Myocyte (in vitro differentiated cells): ENCODE measurements at regions not wholly inside any gene's neighbourhood (a gene's known extent, or its start where the extent isn't known, plus 50 kb on each side); places are given as distances from the start of the nearest gene placed in this dataset.
A peak's percentile ranks its signal among the peaks of the same experiment; 100 is the strongest.
"Not testable (repeated sequence)": the region's sequence is repeated elsewhere in the genome, so short reads cannot be mapped to it uniquely, and the experiment has no call there.

ENCODE experiments used
- DNase-seq: peaks from one replicate; pipeline ENCODE4 v3.0.0-alpha.2; 2012; ENCODE audit warnings: low read depth

- DNase-seq = not testable (repeated sequence)
These were observed 155.6 kb upstream of the ZNF469 start for GRCh38 chr16:88227026-88227721.

- DNase-seq = not testable (repeated sequence)
These were observed 154.9 kb upstream of the ZNF469 start for GRCh38 chr16:88227722-88228482.

- DNase-seq = not testable (repeated sequence)
These were observed 154.0 kb upstream of the ZNF469 start for GRCh38 chr16:88228751-88229150.

DNA sequence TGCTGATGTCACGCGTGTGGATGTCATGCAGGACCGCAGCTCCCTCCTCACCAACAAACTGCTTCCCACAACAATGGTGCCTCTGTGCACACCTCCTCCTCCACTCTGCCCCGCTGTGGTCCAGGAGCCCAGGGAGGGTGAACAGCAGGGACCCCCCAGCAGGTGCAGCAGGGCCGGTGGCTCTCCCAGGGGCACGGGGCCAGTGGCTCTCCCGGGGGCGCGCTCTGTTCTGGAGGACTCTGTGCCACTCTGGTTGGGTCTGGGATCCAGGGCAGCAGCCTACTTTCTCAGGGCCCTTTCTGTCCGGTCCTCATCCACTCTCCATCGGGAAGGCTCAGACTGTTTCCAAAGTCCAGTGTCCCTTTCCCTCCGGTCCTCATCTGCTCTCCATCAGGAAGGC lies 153.0 kb upstream of the ZNF469 start:
- not testable (repeated sequence) for DNase-seq

DNA sequence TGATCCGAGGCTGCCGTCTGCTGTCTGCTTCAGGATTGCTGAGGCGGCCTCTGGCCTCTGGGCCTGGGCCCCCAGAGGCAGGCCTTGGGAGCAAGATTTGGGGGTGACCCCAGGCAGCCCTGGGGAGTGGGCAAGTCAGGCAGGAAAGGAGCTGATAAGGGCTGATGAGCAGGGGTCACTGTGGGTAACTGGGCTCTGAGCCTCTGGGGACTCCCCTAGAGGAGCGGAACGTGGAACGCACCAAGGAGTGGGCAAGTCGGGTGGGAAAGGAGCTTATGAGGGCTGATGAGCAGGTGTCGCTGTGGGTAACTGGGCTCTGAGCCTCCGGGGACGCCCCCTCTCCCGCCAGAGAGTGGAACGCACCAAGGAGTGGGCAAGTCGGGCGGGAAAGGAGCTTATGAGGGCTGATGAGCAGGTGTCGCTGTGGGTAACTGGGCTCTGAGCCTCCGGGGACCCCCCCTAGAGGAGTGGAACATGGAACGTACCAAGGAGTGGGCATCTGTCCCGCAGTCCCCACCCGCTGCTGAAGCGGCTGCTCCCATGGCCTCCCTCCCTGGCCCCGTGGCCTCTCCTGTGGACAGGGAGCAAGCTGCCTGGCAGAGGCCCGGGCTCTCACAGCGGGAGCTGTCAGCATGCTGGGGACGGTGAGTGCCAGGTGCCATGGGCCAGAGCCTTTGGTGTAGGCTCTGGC lies 152.3 kb upstream of the ZNF469 start:
- not testable (repeated sequence) for DNase-seq

- not testable (repeated sequence) for DNase-seq
These were observed 151.7 kb upstream of the ZNF469 start for GRCh38 chr16:88230967-88231615.

DNA sequence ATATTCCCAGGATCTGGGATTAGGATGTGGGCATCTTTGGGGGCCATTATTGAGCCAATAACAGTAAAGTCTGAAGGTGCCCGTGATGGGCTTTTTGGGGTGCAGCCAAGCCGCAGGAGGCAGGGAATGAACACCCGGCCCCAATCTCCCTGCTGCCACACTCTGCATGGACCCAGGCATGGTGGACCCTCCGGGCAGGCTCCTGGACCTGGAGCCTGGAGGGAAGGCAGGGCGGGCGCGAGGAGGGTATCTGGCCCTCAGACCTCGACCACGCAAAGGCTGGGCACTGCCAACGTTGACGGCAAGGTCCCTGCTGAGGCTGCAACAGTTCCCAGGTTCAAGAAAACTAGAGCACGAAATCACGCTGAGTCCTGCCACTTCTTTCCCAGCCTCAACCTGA lies 150.9 kb upstream of the ZNF469 start:
- DNase-seq = not testable (repeated sequence)

- not testable (repeated sequence) for DNase-seq
These were observed 150.1 kb upstream of the ZNF469 start for GRCh38 chr16:88232401-88233258.

DNA sequence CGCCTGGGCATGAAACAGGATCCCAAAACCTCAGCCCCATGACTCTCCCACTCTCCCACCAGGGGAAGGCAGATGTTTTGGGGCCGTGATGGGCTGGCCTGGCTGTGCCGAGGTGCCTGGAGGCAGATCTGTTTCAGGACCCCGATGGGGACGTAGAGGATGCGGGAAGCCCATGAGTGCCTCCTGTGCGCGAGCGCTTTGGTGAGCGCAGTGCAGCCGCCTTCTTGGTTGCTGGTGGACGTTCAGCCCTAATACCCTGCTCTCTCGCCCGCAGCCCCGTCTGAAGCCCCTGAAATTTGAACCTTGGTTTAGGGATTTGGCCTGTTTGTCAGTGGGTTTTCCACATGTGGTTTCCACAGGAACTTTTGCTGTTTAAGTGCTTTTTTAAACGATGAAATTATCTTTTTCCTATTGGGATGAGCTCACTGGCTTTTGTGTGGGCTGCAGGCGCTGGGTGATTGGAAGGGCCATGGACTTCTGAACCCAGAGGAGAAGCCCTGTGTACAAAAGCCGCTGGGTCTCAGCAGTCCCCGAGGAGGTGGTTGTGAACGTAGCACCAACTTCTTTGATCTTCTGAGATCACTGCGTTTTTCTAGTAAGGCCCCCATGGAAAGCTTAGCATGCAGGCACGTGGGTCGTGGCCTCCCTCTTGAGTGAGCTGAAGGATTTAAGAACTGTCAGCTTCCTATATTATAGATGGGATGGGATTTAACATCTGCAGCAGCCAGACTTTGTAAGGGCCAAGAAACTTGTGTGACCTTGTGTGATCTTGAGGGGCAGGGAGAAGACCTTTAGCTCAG lies 148.9 kb upstream of the ZNF469 start:
- not testable (repeated sequence) for DNase-seq

DNA sequence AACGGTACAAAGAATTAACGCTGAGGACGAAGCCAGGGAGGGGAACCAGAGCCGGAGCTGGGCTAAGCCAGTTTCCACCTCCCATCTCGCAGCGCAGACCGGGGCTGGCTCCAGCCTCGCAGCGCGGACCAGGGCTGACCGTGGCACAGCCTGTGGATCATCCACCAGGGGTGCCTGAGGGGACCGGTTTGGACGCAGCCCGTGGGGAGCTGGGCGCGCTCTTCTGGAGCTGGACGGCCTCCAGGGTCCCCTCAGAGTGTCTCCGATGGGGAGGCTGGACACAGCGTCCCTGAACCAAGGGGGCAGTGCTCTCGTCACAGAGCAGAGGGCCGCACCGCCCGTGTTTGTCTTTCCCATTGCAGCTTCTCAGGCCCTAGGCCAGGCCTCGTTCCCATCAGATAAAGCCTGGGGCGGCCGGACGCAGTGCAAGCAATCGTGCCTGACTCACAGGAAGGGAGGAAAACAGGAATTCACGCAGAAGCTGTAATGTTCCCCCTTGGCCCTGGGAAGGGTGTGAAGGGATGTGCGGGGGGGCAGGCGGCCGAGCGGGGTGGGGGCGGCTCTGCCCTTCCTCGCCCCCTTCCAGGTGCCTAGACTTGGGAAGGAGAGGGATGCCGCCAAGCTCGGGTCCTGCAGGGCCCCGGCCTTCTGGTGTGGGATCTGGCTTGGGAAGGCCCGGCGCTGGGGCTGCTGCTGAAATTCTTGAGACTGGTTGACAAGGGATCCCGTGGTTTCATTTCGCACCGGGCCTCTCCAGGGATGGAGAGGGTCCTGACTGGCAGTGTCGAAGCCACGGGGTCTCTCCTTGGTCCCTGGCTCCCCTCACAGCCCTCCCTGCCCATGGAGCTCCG lies 148.1 kb upstream of the ZNF469 start:
- DNase-seq = not testable (repeated sequence)

- DNase-seq = not testable (repeated sequence)
These were observed 147.1 kb upstream of the ZNF469 start for GRCh38 chr16:88235691-88236090.

GRCh38 chr16:88236229-88236628 lies 146.5 kb upstream of the ZNF469 start:
- peak; percentile 79 for DNase-seq

GRCh38 chr16:88237314-88237713 lies 145.4 kb upstream of the ZNF469 start:
- not testable (repeated sequence) for DNase-seq

- not testable (repeated sequence) for DNase-seq
These were observed 144.9 kb upstream of the ZNF469 start for GRCh38 chr16:88237761-88238415.

- peak; percentile 99 for DNase-seq
These were observed 144.0 kb upstream of the ZNF469 start for GRCh38 chr16:88238732-88239274.

DNA sequence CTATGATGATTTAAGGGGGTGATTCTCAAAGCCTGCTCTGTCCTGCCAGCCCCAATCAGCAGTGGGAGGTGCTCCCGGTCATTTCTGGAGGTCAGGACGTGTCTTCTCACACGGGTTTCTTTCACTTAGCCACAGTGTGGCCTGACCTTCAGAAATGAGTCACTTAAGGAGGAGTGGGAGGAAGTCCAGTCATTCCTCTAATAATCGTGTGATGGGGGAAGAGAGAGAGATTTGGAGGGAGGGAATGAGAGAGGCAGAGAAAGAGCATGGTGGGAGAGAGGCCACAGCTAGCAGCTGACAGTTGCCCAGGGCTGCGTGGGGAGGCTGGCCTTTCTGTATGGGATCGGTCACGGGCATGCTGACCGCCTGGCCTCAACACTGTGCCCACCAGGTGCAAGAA lies 142.6 kb upstream of the ZNF469 start:
- peak; percentile 78 for DNase-seq

GRCh38 chr16:88240776-88241175 lies 142.0 kb upstream of the ZNF469 start:
- DNase-seq = not testable (repeated sequence)
